HG02938 (cell line): ENCODE measurements at regions not wholly inside any gene's neighbourhood (a gene's known extent, or its start where the extent isn't known, plus 50 kb on each side); places are given as distances from the start of the nearest gene placed in this dataset.
"Not testable (repeated sequence)": the region's sequence is repeated elsewhere in the genome, so short reads cannot be mapped to it uniquely, and the experiment has no call there.

ENCODE experiments used
- ATAC-seq: cut with Tn5 transposase; IDR thresholded peaks from one replicate; pipeline ENCODE4 v1.9.1; 2021; ENCODE audit warnings: mild to moderate bottlenecking, moderate library complexity; ENCODE audit not compliant: unreplicated experiment

DNA sequence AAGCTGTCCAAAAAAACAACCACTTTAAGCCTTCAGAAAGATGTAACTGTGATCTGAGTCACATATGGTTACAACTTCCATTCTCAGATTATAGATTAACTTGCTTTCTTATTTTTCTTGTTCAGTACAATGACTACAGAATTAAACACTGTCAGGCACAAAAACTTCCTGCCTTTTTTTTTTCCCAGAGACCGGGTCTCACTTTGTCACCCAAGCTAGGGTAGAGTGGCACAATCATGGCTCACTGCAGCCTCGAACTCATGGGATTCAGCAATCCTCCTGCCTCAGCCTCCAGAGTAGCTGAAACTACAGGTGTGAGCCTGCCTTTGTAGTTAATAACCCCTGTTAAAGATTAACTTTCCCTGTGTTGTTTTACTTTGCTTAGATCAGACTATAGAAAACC is 163.2 kb downstream of the AVL9 start:
- ATAC-seq: peak; percentile 76

DNA sequence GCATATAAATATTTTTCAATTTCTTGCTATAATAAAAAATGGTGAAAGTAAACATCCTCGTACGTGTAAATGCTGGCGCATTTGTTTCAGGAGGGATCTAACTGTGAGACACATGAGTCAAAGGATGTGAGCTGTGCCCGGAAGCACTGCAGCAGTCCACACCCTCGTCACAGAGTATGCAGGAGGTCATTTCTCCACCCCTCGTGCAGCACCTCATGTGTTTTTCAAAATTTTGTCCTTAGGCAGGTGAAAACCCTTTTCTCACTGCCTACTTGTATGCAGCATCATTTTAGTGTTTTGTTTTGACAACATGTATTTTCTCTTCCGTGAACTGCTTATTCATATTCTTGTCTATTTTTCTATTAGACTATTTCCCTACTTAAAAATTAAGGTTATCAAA is 162.7 kb downstream of the AVL9 start:
- peak; percentile 33 for ATAC-seq

DNA sequence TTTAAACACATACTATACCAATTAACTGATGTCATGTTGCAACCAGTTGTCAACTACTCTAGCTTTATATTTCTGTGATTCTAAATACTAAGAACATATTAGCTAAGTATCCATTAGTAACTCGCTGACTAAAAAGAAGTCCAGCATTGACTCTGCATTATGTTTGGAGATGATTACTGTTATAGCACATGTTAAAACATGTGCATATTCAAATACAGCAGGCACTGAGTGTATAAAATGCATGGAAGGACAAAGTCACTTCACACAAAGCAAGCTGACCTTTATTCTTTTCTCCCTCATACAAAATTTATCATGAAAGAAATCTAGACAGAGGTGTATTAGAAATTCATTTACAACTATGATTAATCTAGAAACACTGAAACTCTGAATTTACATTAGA is 159.3 kb downstream of the AVL9 start:
- ATAC-seq: not testable (repeated sequence)

DNA sequence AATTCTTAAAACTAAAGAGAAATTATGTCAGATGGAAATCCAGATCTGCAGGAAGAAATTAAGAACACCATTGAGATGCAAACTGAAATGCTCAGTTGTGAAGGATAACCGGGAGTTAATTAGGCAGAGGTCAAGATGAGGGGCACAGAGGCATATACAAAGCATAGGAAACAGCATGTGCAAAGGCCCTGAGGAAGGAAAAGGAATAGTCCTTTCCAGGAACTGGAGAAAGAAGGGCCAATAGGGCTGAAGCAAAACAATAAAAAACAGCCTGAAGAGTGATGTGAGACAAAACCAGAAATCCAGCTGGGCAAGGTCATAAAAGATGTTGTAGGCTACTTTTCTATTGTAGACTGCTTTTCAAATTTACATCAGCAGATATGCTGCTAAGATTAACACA is 155.1 kb downstream of the AVL9 start:
- ATAC-seq: not testable (repeated sequence)

DNA sequence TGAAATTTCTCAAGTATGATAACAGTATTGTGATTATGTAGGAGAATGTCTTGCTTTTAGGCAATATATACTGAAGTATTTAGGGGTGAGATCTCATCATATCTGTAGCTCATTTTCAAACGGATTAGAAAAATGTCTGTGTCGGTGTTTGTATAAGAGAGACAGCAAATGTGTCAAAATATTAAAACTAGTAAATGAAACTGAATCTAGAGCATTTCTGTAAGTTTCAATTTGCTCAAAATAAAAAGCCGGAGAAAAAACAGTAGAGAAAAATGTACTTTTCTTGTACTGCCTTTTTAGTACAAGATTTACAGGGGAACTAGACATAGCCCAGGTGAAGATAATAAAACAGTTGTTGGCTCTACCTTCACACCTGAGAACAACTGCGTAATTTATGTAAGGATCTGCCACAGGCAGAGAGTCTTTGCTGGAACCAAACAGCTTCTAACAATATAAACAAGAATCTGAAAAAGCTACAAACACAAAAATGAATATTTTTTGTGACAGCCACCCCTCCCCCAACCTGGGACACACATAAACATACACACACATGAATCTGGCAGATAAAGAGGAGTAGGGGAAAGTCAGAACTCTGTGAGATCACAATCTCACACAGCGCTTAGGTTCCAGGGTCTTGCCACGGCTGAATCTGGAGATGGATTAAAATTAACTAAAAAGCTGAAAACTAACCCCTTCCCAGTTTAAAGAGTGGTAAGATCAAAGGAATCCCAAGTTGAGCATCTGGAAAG is 153.3 kb downstream of the AVL9 start:
- no peak for ATAC-seq

DNA sequence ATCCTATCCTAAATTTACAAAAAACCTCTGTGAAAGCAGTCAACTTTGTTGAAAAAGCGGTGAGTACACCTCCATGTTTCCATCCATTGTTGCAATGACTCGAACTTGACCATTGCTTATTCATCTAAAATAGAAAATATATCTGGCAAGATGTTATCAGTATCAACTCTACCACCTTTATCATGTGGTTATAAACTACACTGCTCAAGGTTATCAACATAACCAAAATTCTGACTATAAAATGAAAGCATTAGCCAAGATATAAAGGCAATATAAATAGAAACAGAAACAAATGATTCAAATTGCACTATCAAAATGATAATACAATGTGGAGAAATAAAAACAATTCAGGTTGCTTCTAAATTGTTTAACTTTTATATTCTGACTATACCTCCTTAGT is 150.0 kb downstream of the AVL9 start:
- not testable (repeated sequence) for ATAC-seq

DNA sequence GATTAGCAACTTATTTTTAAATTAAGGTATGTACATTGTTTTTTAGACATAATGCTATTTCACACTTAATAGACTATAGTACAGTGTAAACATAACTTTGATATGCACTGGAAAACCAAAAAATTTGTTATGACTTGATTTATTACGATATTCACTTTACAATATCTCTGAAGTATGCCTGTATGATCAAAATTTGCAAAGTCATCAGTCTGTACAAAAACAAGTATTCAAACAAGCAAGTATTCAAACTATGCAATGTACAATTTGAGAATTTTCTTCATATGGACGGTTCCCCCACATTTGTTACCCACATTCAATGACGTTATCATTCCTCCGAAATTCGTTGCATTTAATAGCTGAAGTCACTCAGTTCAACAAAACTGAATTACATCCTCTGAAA is 147.9 kb downstream of the AVL9 start:
- no peak for ATAC-seq

DNA sequence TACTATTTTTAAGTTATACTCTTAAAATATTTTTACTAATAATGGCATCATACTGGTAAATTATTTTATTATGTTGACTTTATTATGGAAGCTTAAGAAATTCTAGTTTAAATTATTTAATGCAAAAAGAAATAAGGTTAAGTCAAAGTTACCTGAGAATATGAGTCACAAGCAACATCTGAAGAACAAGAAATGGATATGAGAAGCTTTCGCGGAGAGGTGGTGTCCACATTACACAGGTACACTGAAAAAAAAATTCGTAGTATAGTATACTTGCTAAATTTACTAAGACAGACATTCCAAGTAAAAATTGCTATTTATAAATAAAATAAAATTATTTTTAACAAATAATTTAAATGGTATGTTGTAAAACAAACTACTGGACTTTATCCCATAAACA is 143.8 kb downstream of the AVL9 start:
- no peak for ATAC-seq

DNA sequence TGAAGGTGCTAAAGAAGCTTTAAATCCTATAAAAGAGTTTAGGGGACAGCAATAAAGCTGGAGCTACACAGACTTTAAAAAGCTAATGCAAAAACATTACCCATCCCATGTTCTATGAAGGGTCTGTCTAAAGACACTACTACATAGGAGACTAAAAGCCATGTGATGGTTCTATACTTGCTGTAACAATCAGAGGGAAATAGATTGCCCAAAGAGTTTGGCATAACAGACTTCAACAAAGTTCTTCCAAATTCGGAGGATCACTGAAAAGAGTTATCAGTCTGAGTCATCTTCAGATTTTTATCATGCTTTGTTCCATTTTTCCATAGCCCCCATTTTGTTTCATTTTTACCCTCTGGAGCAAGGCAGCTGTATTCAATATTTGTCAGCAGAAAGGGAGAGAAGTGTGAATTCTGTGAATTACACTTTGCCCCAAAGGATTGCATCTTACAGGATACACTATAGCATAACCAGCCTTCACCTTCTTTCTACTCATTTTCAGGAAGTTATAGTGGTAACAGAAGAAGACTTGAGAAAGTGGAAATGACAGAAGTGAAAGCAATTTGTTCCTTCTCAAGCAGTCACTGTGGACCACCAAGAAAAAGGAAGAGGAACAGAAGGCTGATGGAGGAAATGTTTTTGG is 143.3 kb downstream of the AVL9 start:
- ATAC-seq: peak; percentile 98
